ENCODE measurements at regions not wholly inside any gene's neighbourhood (a gene's known extent, or its start where the extent isn't known, plus 50 kb on each side); places are given as distances from the start of the nearest gene placed in this dataset.

GRCh38 chr11:110791621-110792020 is 79.4 kb upstream of the ARHGAP20 start:
- TF ChIP-seq POLR2AphosphoS5 (IDR thresholded peaks at IDR 0.05; ENCODE audit: borderline replicate concordance, low read depth, low read length) (no peak), EZH2 (IDR thresholded peaks at IDR 0.05) (no peak)

Measured in SK-N-MC (cell line).